GM21367 (cell line): ENCODE measurements at regions not wholly inside any gene's neighbourhood (a gene's known extent, or its start where the extent isn't known, plus 50 kb on each side); places are given as distances from the start of the nearest gene placed in this dataset.

Experiments used
- ATAC-seq: cut with Tn5 transposase; IDR thresholded peaks from one replicate; pipeline ENCODE4 v1.9.1; 2021; ENCODE audit not compliant: unreplicated experiment

- no peak for ATAC-seq
Observed at GRCh38 chr14:42862114-42862513, 1255.4 kb downstream of the LRFN5 start.

- no peak for ATAC-seq
Observed at GRCh38 chr14:42860371-42860770, 1253.7 kb downstream of the LRFN5 start.

GRCh38 chr14:42856106-42856505 lies 1249.4 kb downstream of the LRFN5 start:
- ATAC-seq = no peak

GRCh38 chr14:42855085-42855484 lies 1248.4 kb downstream of the LRFN5 start:
- no peak for ATAC-seq

- ATAC-seq = no peak
Observed at GRCh38 chr14:42854061-42854460, 1247.4 kb downstream of the LRFN5 start.

- ATAC-seq = no peak
Observed at GRCh38 chr14:42848652-42849051, 1242.0 kb downstream of the LRFN5 start.

- ATAC-seq = no peak
Observed at GRCh38 chr14:42814817-42815216, 1208.1 kb downstream of the LRFN5 start.

- no peak for ATAC-seq
Observed at GRCh38 chr14:42806909-42807315, 1200.2 kb downstream of the LRFN5 start.

- ATAC-seq = no peak
Observed at GRCh38 chr14:42804141-42804540, 1197.5 kb downstream of the LRFN5 start.

GRCh38 chr14:42802346-42802745 lies 1195.7 kb downstream of the LRFN5 start:
- no peak for ATAC-seq

- ATAC-seq = no peak
Observed at GRCh38 chr14:42792166-42792565, 1185.5 kb downstream of the LRFN5 start.

GRCh38 chr14:42782754-42783153 lies 1176.1 kb downstream of the LRFN5 start:
- no peak for ATAC-seq

GRCh38 chr14:42778984-42779383 lies 1172.3 kb downstream of the LRFN5 start:
- no peak for ATAC-seq

GRCh38 chr14:42750771-42751170 lies 1144.1 kb downstream of the LRFN5 start:
- no peak for ATAC-seq

GRCh38 chr14:42742084-42742483 lies 1135.4 kb downstream of the LRFN5 start:
- no peak for ATAC-seq

GRCh38 chr14:42736408-42736807 lies 1129.7 kb downstream of the LRFN5 start:
- ATAC-seq = no peak

GRCh38 chr14:42734041-42734440 lies 1127.4 kb downstream of the LRFN5 start:
- ATAC-seq = no peak

- ATAC-seq = no peak
Observed at GRCh38 chr14:42732005-42732404, 1125.3 kb downstream of the LRFN5 start.

GRCh38 chr14:42731480-42731879 lies 1124.8 kb downstream of the LRFN5 start:
- no peak for ATAC-seq

- no peak for ATAC-seq
Observed at GRCh38 chr14:42729681-42730080, 1123.0 kb downstream of the LRFN5 start.

- ATAC-seq = no peak
Observed at GRCh38 chr14:42719391-42719790, 1112.7 kb downstream of the LRFN5 start.

GRCh38 chr14:42715316-42715715 lies 1108.6 kb downstream of the LRFN5 start:
- no peak for ATAC-seq

- no peak for ATAC-seq
Observed at GRCh38 chr14:42710071-42710470, 1103.4 kb downstream of the LRFN5 start.

GRCh38 chr14:42703501-42703900 lies 1096.8 kb downstream of the LRFN5 start:
- no peak for ATAC-seq
